HG03457 (cell line): ENCODE measurements at regions not wholly inside any gene's neighbourhood (a gene's known extent, or its start where the extent isn't known, plus 50 kb on each side); places are given as distances from the start of the nearest gene placed in this dataset.

Source experiments
- ATAC-seq: cut with Tn5 transposase; IDR thresholded peaks from one replicate; pipeline ENCODE4 v1.9.1; 2021; ENCODE audit warnings: moderate number of reproducible peaks; ENCODE audit not compliant: unreplicated experiment

GRCh38 chr20:24738058-24738775, 210.9 kb upstream of the CST7 start:
- no peak for ATAC-seq

GRCh38 chr20:24738981-24739633, 210.0 kb upstream of the CST7 start:
- no peak for ATAC-seq

GRCh38 chr20:24739746-24740145, 209.3 kb upstream of the CST7 start:
- no peak for ATAC-seq

GRCh38 chr20:24741493-24742072, 207.5 kb upstream of the CST7 start:
- ATAC-seq, result no peak

GRCh38 chr20:24742436-24742835, 206.6 kb upstream of the CST7 start:
- no peak for ATAC-seq

GRCh38 chr20:24742989-24743388, 206.1 kb upstream of the CST7 start:
- ATAC-seq, result no peak

GRCh38 chr20:24743641-24744040, 205.4 kb upstream of the CST7 start:
- no peak for ATAC-seq

GRCh38 chr20:24744747-24745146, 204.3 kb upstream of the CST7 start:
- no peak for ATAC-seq

- no peak for ATAC-seq
These were observed 203.9 kb upstream of the CST7 start for GRCh38 chr20:24745206-24745605.

- no peak for ATAC-seq
These were observed 203.3 kb upstream of the CST7 start for GRCh38 chr20:24745617-24746350.

GRCh38 chr20:24746351-24746685, 202.8 kb upstream of the CST7 start:
- ATAC-seq, result no peak

- ATAC-seq, result no peak
These were observed 201.9 kb upstream of the CST7 start for GRCh38 chr20:24747010-24747712.

GRCh38 chr20:24747881-24748595, 201.0 kb upstream of the CST7 start:
- ATAC-seq, result no peak

- no peak for ATAC-seq
These were observed 197.5 kb upstream of the CST7 start for GRCh38 chr20:24751551-24751950.

- no peak for ATAC-seq
These were observed 196.5 kb upstream of the CST7 start for GRCh38 chr20:24752612-24753011.

GRCh38 chr20:24753130-24753529, 195.9 kb upstream of the CST7 start:
- ATAC-seq, result no peak

GRCh38 chr20:24754691-24755090, 194.4 kb upstream of the CST7 start:
- no peak for ATAC-seq

- ATAC-seq, result no peak
These were observed 193.6 kb upstream of the CST7 start for GRCh38 chr20:24755411-24755922.

- no peak for ATAC-seq
These were observed 192.6 kb upstream of the CST7 start for GRCh38 chr20:24756292-24757025.
